HFFc6 (cell line): ENCODE measurements at regions not wholly inside any gene's neighbourhood (a gene's known extent, or its start where the extent isn't known, plus 50 kb on each side); places are given as distances from the start of the nearest gene placed in this dataset.

Source experiments
- DNase-seq: peaks from one replicate; pipeline ENCODE4 v3.0.0-alpha.2; 2018
- H3K27ac Mint-ChIP-seq: 2 replicates; pipeline ENCODE4 v1.8.0; 2020; ENCODE audit warnings: mild to moderate bottlenecking, mixed read lengths
- H3K27me3 Mint-ChIP-seq: 2 replicates; pipeline ENCODE4 v1.8.0; 2021; ENCODE audit warnings: mild to moderate bottlenecking, moderate library complexity, mixed read lengths; ENCODE audit not compliant: insufficient read depth
- H3K36me3 Mint-ChIP-seq: 2 replicates; pipeline ENCODE4 v1.8.0; 2021; ENCODE audit warnings: low read depth, mixed read lengths
- H3K4me1 Mint-ChIP-seq: 2 replicates; pipeline ENCODE4 v1.8.0; 2020; ENCODE audit warnings: low read depth, mixed read lengths
- H3K4me3 Mint-ChIP-seq: 2 replicates; pipeline ENCODE4 v1.8.0; 2020; ENCODE audit warnings: mild to moderate bottlenecking, moderate library complexity, mixed read lengths
- H3K9me3 Mint-ChIP-seq: 2 replicates; pipeline ENCODE4 v1.8.0; 2020; ENCODE audit warnings: mild to moderate bottlenecking, mixed read lengths
- CTCF ChIP-seq: fragments of 200-600 bp; sonication (generic); IDR thresholded peaks from 2 replicates; pipeline ENCODE4 v1.5.0; 2021; ENCODE audit warnings: antibody characterized with exemption, mild to moderate bottlenecking

GRCh38 chr2:76268484-76268883, 557.8 kb upstream of the GCFC2 start:
- Mint-ChIP-seq H3K27me3 (no peaks in the 10 kb centered on the region; the same call in 1 of the 2 replicates), H3K27ac (no peak overlapping the region), H3K4me3 (no peak overlapping the region), H3K4me1 (no peaks in the 10 kb centered on the region), H3K9me3 (peaks cover 17% of the 10 kb centered on the region), H3K36me3 (no peaks in the 10 kb centered on the region)
- DNase-seq: no peak
- no peak for TF ChIP-seq CTCF

- no peak for TF ChIP-seq CTCF
- Mint-ChIP-seq H3K27ac (no peak overlapping the region), H3K4me1 (no peaks in the 10 kb centered on the region), H3K27me3 (no peaks in the 10 kb centered on the region), H3K9me3 (peaks cover 30% of the 10 kb centered on the region), H3K36me3 (no peaks in the 10 kb centered on the region), H3K4me3 (no peak overlapping the region)
- no peak for DNase-seq
Observed at GRCh38 chr2:76257802-76258201, 547.1 kb upstream of the GCFC2 start.

GRCh38 chr2:76256458-76257088, 545.9 kb upstream of the GCFC2 start:
- no peaks in the 10 kb centered on the region for H3K27me3 Mint-ChIP-seq
- H3K4me3 Mint-ChIP-seq: no peak overlapping the region
- no peak for DNase-seq
- H3K27ac Mint-ChIP-seq: no peak overlapping the region
- H3K36me3 Mint-ChIP-seq: no peaks in the 10 kb centered on the region
- H3K4me1 Mint-ChIP-seq: no peaks in the 10 kb centered on the region
- no peak for TF ChIP-seq CTCF
- peaks cover 26% of the 10 kb centered on the region for H3K9me3 Mint-ChIP-seq

- no peaks in the 10 kb centered on the region for H3K4me1 Mint-ChIP-seq
- H3K4me3 Mint-ChIP-seq: no peak overlapping the region
- peaks cover 4% of the 10 kb centered on the region for H3K9me3 Mint-ChIP-seq
- DNase-seq: no peak
- H3K27ac Mint-ChIP-seq: no peak overlapping the region
- H3K27me3 Mint-ChIP-seq: no peaks in the 10 kb centered on the region
- no peak for TF ChIP-seq CTCF
- no peaks in the 10 kb centered on the region for H3K36me3 Mint-ChIP-seq
Observed at GRCh38 chr2:76252704-76253103, 542.0 kb upstream of the GCFC2 start.

GRCh38 chr2:76251342-76251741, 540.6 kb upstream of the GCFC2 start:
- DNase-seq: no peak
- Mint-ChIP-seq H3K36me3 (no peaks in the 10 kb centered on the region), H3K27me3 (no peaks in the 10 kb centered on the region), H3K4me3 (no peak overlapping the region), H3K9me3 (peaks cover 8% of the 10 kb centered on the region), H3K27ac (no peak overlapping the region), H3K4me1 (no peaks in the 10 kb centered on the region)
- TF ChIP-seq CTCF: no peak

GRCh38 chr2:76247006-76247405, 536.3 kb upstream of the GCFC2 start:
- no peak for TF ChIP-seq CTCF
- DNase-seq: no peak
- Mint-ChIP-seq H3K4me3 (no peak overlapping the region), H3K4me1 (no peaks in the 10 kb centered on the region), H3K27ac (no peak overlapping the region), H3K36me3 (no peaks in the 10 kb centered on the region), H3K27me3 (no peaks in the 10 kb centered on the region), H3K9me3 (peaks cover 20% of the 10 kb centered on the region)
